ENCODE measurements at regions not wholly inside any gene's neighbourhood (a gene's known extent, or its start where the extent isn't known, plus 50 kb on each side); places are given as distances from the start of the nearest gene placed in this dataset.
"Not testable (repeated sequence)": the region's sequence is repeated elsewhere in the genome, so short reads cannot be mapped to it uniquely, and the experiment has no call there.

- no peak for DNase-seq (ENCODE audit: low read depth)
Observed at GRCh38 chr2:55811048-55811447, 112.5 kb downstream of the EFEMP1 start.

- DNase-seq (ENCODE audit: low read depth), result no peak
Observed at GRCh38 chr2:55810622-55811020, 113.0 kb downstream of the EFEMP1 start.

GRCh38 chr2:55809875-55810621 is 113.5 kb downstream of the EFEMP1 start:
- peak; percentile 70 for DNase-seq (ENCODE audit: low read depth)

GRCh38 chr2:55807900-55808299 is 114.3 kb upstream of the PNPT1 start:
- DNase-seq (ENCODE audit: low read depth), result no peak

- DNase-seq (ENCODE audit: low read depth), result no peak
Observed at GRCh38 chr2:55805686-55806085, 112.0 kb upstream of the PNPT1 start.

GRCh38 chr2:55804535-55804934 is 110.9 kb upstream of the PNPT1 start:
- DNase-seq (ENCODE audit: low read depth), result no peak

- no peak for DNase-seq (ENCODE audit: low read depth)
Observed at GRCh38 chr2:55802067-55802466, 108.4 kb upstream of the PNPT1 start.

GRCh38 chr2:55801436-55801835 is 107.8 kb upstream of the PNPT1 start:
- DNase-seq (ENCODE audit: low read depth), result no peak

- not testable (repeated sequence) for DNase-seq (ENCODE audit: low read depth)
Observed at GRCh38 chr2:55799624-55800023, 106.0 kb upstream of the PNPT1 start.

GRCh38 chr2:55796121-55796520 is 102.5 kb upstream of the PNPT1 start:
- DNase-seq (ENCODE audit: low read depth), result no peak

- not testable (repeated sequence) for DNase-seq (ENCODE audit: low read depth)
Observed at GRCh38 chr2:55793602-55794001, 100.0 kb upstream of the PNPT1 start.

- no peak for DNase-seq (ENCODE audit: low read depth)
Observed at GRCh38 chr2:55786280-55786679, 92.6 kb upstream of the PNPT1 start.

GRCh38 chr2:55783751-55784150 is 90.1 kb upstream of the PNPT1 start:
- DNase-seq (ENCODE audit: low read depth), result not testable (repeated sequence)

- no peak for DNase-seq (ENCODE audit: low read depth)
Observed at GRCh38 chr2:55782528-55783173, 89.0 kb upstream of the PNPT1 start.

- DNase-seq (ENCODE audit: low read depth), result no peak
Observed at GRCh38 chr2:55781542-55781941, 87.9 kb upstream of the PNPT1 start.

- DNase-seq (ENCODE audit: low read depth), result no peak
Observed at GRCh38 chr2:55780697-55781096, 87.1 kb upstream of the PNPT1 start.

GRCh38 chr2:55779459-55780421 is 86.1 kb upstream of the PNPT1 start:
- peak; percentile 85 for DNase-seq (ENCODE audit: low read depth)

- DNase-seq (ENCODE audit: low read depth), result no peak
Observed at GRCh38 chr2:55776966-55777365, 83.3 kb upstream of the PNPT1 start.

- peak; percentile 53 for DNase-seq (ENCODE audit: low read depth)
Observed at GRCh38 chr2:55776479-55776878, 82.8 kb upstream of the PNPT1 start.

GRCh38 chr2:55775828-55776227 is 82.2 kb upstream of the PNPT1 start:
- DNase-seq (ENCODE audit: low read depth), result no peak

GRCh38 chr2:55773651-55774050 is 80.0 kb upstream of the PNPT1 start:
- DNase-seq (ENCODE audit: low read depth), result not testable (repeated sequence)

Data from amniotic epithelial cell (primary cell).